ENCODE measurements at regions not wholly inside any gene's neighbourhood (a gene's known extent, or its start where the extent isn't known, plus 50 kb on each side); places are given as distances from the start of the nearest gene placed in this dataset.

- H3K9ac ChIP-seq = no peak overlapping the region
- peaks cover under 1% of the 10 kb centered on the region for H3K27me3 ChIP-seq
- H3K4me3 Mint-ChIP-seq = no peak overlapping the region
- H3K9me3 ChIP-seq (ENCODE audit: low read depth) = no peaks in the 10 kb centered on the region
- DNase-seq (ENCODE audit: low spot score) = no peak
- H3K36me3 ChIP-seq = no peaks in the 10 kb centered on the region
- H3K36me3 Mint-ChIP-seq = no peaks in the 10 kb centered on the region
- H3K79me2 ChIP-seq (ENCODE audit: low read depth) = no peaks in the 10 kb centered on the region
- no peaks in the 10 kb centered on the region for H4K20me1 ChIP-seq (ENCODE audit: low read depth)
- no peaks in the 10 kb centered on the region for H3K27me3 Mint-ChIP-seq (ENCODE audit: insufficient read depth, low read depth)
- H2AFZ ChIP-seq (replicated peaks) = no peak overlapping the region
- no peak overlapping the region for H3K4me3 ChIP-seq
- no peaks in the 10 kb centered on the region for H3K4me1 ChIP-seq
- H3F3A ChIP-seq (ENCODE audit: low read depth) = no peaks in the 10 kb centered on the region
- no peak overlapping the region for H3K27ac ChIP-seq
- no peak overlapping the region for H3K4me2 ChIP-seq
- H3K9me3 Mint-ChIP-seq = no peaks in the 10 kb centered on the region
- no peak overlapping the region for H3K27ac Mint-ChIP-seq
- TF ChIP-seq EZH2 (IDR thresholded peaks at IDR 0.05) (no peak), CTCF (IDR thresholded peaks at IDR 0.05) (no peak), EZH2phosphoT487 (IDR thresholded peaks at IDR 0.05) (no peak)
- no peaks in the 10 kb centered on the region for H3K4me1 Mint-ChIP-seq
Measured at GRCh38 chr2:196360650-196361049, 189.3 kb upstream of the STK17B start.

- H3K4me3 Mint-ChIP-seq = no peak overlapping the region
- no peak overlapping the region for H3K27ac ChIP-seq
- no peaks in the 10 kb centered on the region for H3K9me3 Mint-ChIP-seq
- DNase-seq (ENCODE audit: low spot score) = no peak
- no peaks in the 10 kb centered on the region for H3K27me3 Mint-ChIP-seq (ENCODE audit: insufficient read depth, low read depth)
- no peaks in the 10 kb centered on the region for H3K4me1 Mint-ChIP-seq
- no peaks in the 10 kb centered on the region for H3F3A ChIP-seq (ENCODE audit: low read depth)
- no peak overlapping the region for H3K4me3 ChIP-seq
- H3K27me3 ChIP-seq = no peaks in the 10 kb centered on the region
- no peak overlapping the region for H3K4me2 ChIP-seq
- H3K4me1 ChIP-seq = no peaks in the 10 kb centered on the region
- no peaks in the 10 kb centered on the region for H3K9me3 ChIP-seq (ENCODE audit: low read depth)
- H3K36me3 ChIP-seq = no peaks in the 10 kb centered on the region
- no peak overlapping the region for H3K9ac ChIP-seq
- no peak for TF ChIP-seq CTCF (IDR thresholded peaks at IDR 0.05)
- H3K27ac Mint-ChIP-seq = no peak overlapping the region
- no peak overlapping the region for H2AFZ ChIP-seq (replicated peaks)
- H3K79me2 ChIP-seq (ENCODE audit: low read depth) = no peaks in the 10 kb centered on the region
- H4K20me1 ChIP-seq (ENCODE audit: low read depth) = no peaks in the 10 kb centered on the region
- H3K36me3 Mint-ChIP-seq = no peaks in the 10 kb centered on the region
Measured at GRCh38 chr2:196361606-196362326, 190.4 kb upstream of the STK17B start.

GRCh38 chr2:196362973-196363549 is 191.7 kb upstream of the STK17B start:
- Mint-ChIP-seq H3K27me3 (ENCODE audit: insufficient read depth, low read depth) (no peaks in the 10 kb centered on the region), H3K36me3 (no peaks in the 10 kb centered on the region), H3K4me1 (no peaks in the 10 kb centered on the region), H3K4me3 (no peak overlapping the region), H3K9me3 (peaks cover 1% of the 10 kb centered on the region), H3K27ac (no peak overlapping the region)
- no peaks in the 10 kb centered on the region for H3K36me3 ChIP-seq
- no peak overlapping the region for H3K4me2 ChIP-seq
- H2AFZ ChIP-seq (replicated peaks) = no peak overlapping the region
- H3F3A ChIP-seq (ENCODE audit: low read depth) = no peaks in the 10 kb centered on the region
- no peaks in the 10 kb centered on the region for H3K79me2 ChIP-seq (ENCODE audit: low read depth)
- H3K9me3 ChIP-seq (ENCODE audit: low read depth) = no peaks in the 10 kb centered on the region
- no peaks in the 10 kb centered on the region for H4K20me1 ChIP-seq (ENCODE audit: low read depth)
- H3K4me3 ChIP-seq = no peak overlapping the region
- TF ChIP-seq EZH2 (IDR thresholded peaks at IDR 0.05) = no peak
- TF ChIP-seq CTCF (IDR thresholded peaks at IDR 0.05) = no peak
- TF ChIP-seq EZH2phosphoT487 (IDR thresholded peaks at IDR 0.05) = no peak
- H3K27ac ChIP-seq = no peak overlapping the region
- H3K9ac ChIP-seq = no peak overlapping the region
- no peaks in the 10 kb centered on the region for H3K27me3 ChIP-seq
- no peaks in the 10 kb centered on the region for H3K4me1 ChIP-seq
- no peak for DNase-seq (ENCODE audit: low spot score)
